ENCODE measurements at regions not wholly inside any gene's neighbourhood (a gene's known extent, or its start where the extent isn't known, plus 50 kb on each side); places are given as distances from the start of the nearest gene placed in this dataset.
"Not testable (repeated sequence)": the region's sequence is repeated elsewhere in the genome, so short reads cannot be mapped to it uniquely, and the experiment has no call there.

- no peak for DNase-seq
Observed at GRCh38 chr10:94091649-94092048, 97.9 kb downstream of the PLCE1 start.

GRCh38 chr10:94092848-94093247 is 99.1 kb downstream of the PLCE1 start:
- DNase-seq = peak; percentile 45

- DNase-seq = no peak
Observed at GRCh38 chr10:94093286-94093905, 99.7 kb downstream of the PLCE1 start.

GRCh38 chr10:94094540-94094939 is 100.8 kb downstream of the PLCE1 start:
- DNase-seq = no peak

- DNase-seq = peak; percentile 45
Observed at GRCh38 chr10:94097656-94098055, 103.9 kb downstream of the PLCE1 start.

GRCh38 chr10:94098896-94099295 is 105.2 kb downstream of the PLCE1 start:
- no peak for DNase-seq

GRCh38 chr10:94101894-94102293 is 108.2 kb downstream of the PLCE1 start:
- no peak for DNase-seq

GRCh38 chr10:94102436-94102835 is 108.7 kb downstream of the PLCE1 start:
- no peak for DNase-seq

- no peak for DNase-seq
Observed at GRCh38 chr10:94103192-94103591, 109.5 kb downstream of the PLCE1 start.

GRCh38 chr10:94103801-94104221 is 110.1 kb downstream of the PLCE1 start:
- peak; percentile 55 for DNase-seq

- no peak for DNase-seq
Observed at GRCh38 chr10:94104316-94105000, 110.7 kb downstream of the PLCE1 start.

- DNase-seq = no peak
Observed at GRCh38 chr10:94105226-94105625, 111.5 kb downstream of the PLCE1 start.

- DNase-seq = no peak
Observed at GRCh38 chr10:94107191-94107590, 113.5 kb downstream of the PLCE1 start.

GRCh38 chr10:94108200-94108599 is 114.5 kb downstream of the PLCE1 start:
- DNase-seq = peak; percentile 65

GRCh38 chr10:94111367-94111766 is 117.6 kb downstream of the PLCE1 start:
- DNase-seq = no peak

- no peak for DNase-seq
Observed at GRCh38 chr10:94112321-94112720, 118.6 kb downstream of the PLCE1 start.

GRCh38 chr10:94115725-94116124 is 122.0 kb downstream of the PLCE1 start:
- peak; percentile 41 for DNase-seq

GRCh38 chr10:94116848-94117247 is 123.1 kb downstream of the PLCE1 start:
- no peak for DNase-seq

GRCh38 chr10:94122211-94122610 is 128.5 kb downstream of the PLCE1 start:
- no peak for DNase-seq

- peak; percentile 94 for DNase-seq
Observed at GRCh38 chr10:94123258-94123995, 129.7 kb downstream of the PLCE1 start.

- DNase-seq = not testable (repeated sequence)
Observed at GRCh38 chr10:94124147-94124546, 130.4 kb downstream of the PLCE1 start.

- peak; percentile 27 for DNase-seq
Observed at GRCh38 chr10:94125268-94125667, 131.5 kb downstream of the PLCE1 start.

- DNase-seq = peak; percentile 85
Observed at GRCh38 chr10:94125856-94126255, 132.1 kb downstream of the PLCE1 start.

Measured in fibroblast of skin of scalp (primary cell).